BLaER1 treated with 17β-estradiol and CSF1 and Interleukin-3, amounts not matched to agents 10 nM and 100 nM (cell line): ENCODE measurements at regions not wholly inside any gene's neighbourhood (a gene's known extent, or its start where the extent isn't known, plus 50 kb on each side); places are given as distances from the start of the nearest gene placed in this dataset.

Experiments
- H3K27ac ChIP-seq, 11 experiments: shearing (Covaris generic); formaldehyde crosslinking; 2 replicates each; pipeline ENCODE4 v1.8.1; 2022
- H3K27me3 ChIP-seq, 11 experiments: shearing (Covaris generic); formaldehyde crosslinking; 2 replicates each; pipeline ENCODE4 v1.8.1; 2022
- H3K36me3 ChIP-seq, 11 experiments: shearing (Covaris generic); formaldehyde crosslinking; 2 replicates each; pipeline ENCODE4 v1.8.1; 2022
- H3K4me1 ChIP-seq, 10 experiments: shearing (Covaris generic); formaldehyde crosslinking; 2 replicates each; pipeline ENCODE4 v1.8.1; 2022
- H3K4me2 ChIP-seq, 11 experiments: shearing (Covaris generic); formaldehyde crosslinking; 2 replicates each; pipeline ENCODE4 v1.8.1; 2022
- H3K4me3 ChIP-seq, 10 experiments: shearing (Covaris generic); formaldehyde crosslinking; 2 replicates each; pipeline ENCODE4 v1.8.1; 2022
- H3K9ac ChIP-seq, 11 experiments: shearing (Covaris generic); formaldehyde crosslinking; 2 replicates each; pipeline ENCODE4 v1.8.1; 2022
- H3K9me3 ChIP-seq, 11 experiments: shearing (Covaris generic); formaldehyde crosslinking; replicated peaks in 1 of 11; 2 replicates each; pipeline ENCODE4 v1.8.1; 2022
- H4K20me1 ChIP-seq, 11 experiments: shearing (Covaris generic); formaldehyde crosslinking; 2 replicates each; pipeline ENCODE4 v1.8.1; 2022
- Cebpa-rat ChIP-seq, 11 experiments: shearing (Covaris generic); IDR thresholded peaks; 2 replicates each; pipeline ENCODE4 v1.8.1; 2022

- Histone ChIP-seq H3K4me2 (no peak overlapping the region), H3K4me1 (0 out of 20 replicates have a peak, but pooled peaks cover 0 to 4% (median 0%) of the 10 kb centered on the region in 10 experiments), H3K27me3 (no peaks in the 10 kb centered on the region), H3K9me3 (no peaks in the 10 kb centered on the region), H3K4me3 (no peak overlapping the region), H3K36me3 (no peaks in the 10 kb centered on the region), H3K27ac (no peak overlapping the region), H4K20me1 (no peaks in the 10 kb centered on the region), H3K9ac (no peak overlapping the region)
- TF ChIP-seq Cebpa-rat (IDR thresholded peaks at IDR 0.05) = no peak
Observed at GRCh38 chr18:25561918-25562317, 210.0 kb upstream of the ZNF521 start.

- no peaks in the 10 kb centered on the region for H3K36me3 ChIP-seq
- H3K9ac ChIP-seq = no peak overlapping the region
- no peak for TF ChIP-seq Cebpa-rat (IDR thresholded peaks at IDR 0.05)
- H3K27me3 ChIP-seq = no peaks in the 10 kb centered on the region
- no peak overlapping the region for H3K4me2 ChIP-seq
- no peaks in the 10 kb centered on the region for H4K20me1 ChIP-seq
- no peak overlapping the region for H3K4me3 ChIP-seq
- H3K27ac ChIP-seq = no peak overlapping the region
- H3K4me1 ChIP-seq = peaks cover 0 to 10% (median 0%) of the 10 kb centered on the region in 10 experiments; a peak in 4 of 20 replicates
- H3K9me3 ChIP-seq = no peaks in the 10 kb centered on the region
Observed at GRCh38 chr18:25560369-25560768, 208.4 kb upstream of the ZNF521 start.

- Histone ChIP-seq H3K36me3 (no peaks in the 10 kb centered on the region), H3K27me3 (no peaks in the 10 kb centered on the region), H3K4me2 (no peak overlapping the region; a peak in 1 of 22 replicates), H3K4me1 (peaks cover 0 to 14% (median 0%) of the 10 kb centered on the region in 10 experiments; a peak in 4 of 20 replicates), H4K20me1 (no peaks in the 10 kb centered on the region), H3K4me3 (no peak overlapping the region), H3K9ac (no peak overlapping the region), H3K9me3 (no peaks in the 10 kb centered on the region), H3K27ac (no peak overlapping the region)
- no peak for TF ChIP-seq Cebpa-rat (IDR thresholded peaks at IDR 0.05)
Observed at GRCh38 chr18:25557011-25557410, 205.0 kb upstream of the ZNF521 start.

GRCh38 chr18:25553631-25554263 lies 201.8 kb upstream of the ZNF521 start:
- Histone ChIP-seq H4K20me1 (no peaks in the 10 kb centered on the region), H3K4me2 (no peak overlapping the region), H3K27me3 (no peaks in the 10 kb centered on the region), H3K9me3 (peaks cover 0 to 2% (median 0%) of the 10 kb centered on the region in 11 experiments; a peak in 2 of 22 replicates), H3K4me3 (no peak overlapping the region), H3K27ac (no peak overlapping the region), H3K9ac (no peak overlapping the region), H3K36me3 (no peaks in the 10 kb centered on the region), H3K4me1 (peaks cover 0 to 14% (median 0%) of the 10 kb centered on the region in 10 experiments; a peak in 4 of 20 replicates)
- no peak for TF ChIP-seq Cebpa-rat (IDR thresholded peaks at IDR 0.05)

GRCh38 chr18:25544546-25545287 lies 192.8 kb upstream of the ZNF521 start:
- H3K4me3 ChIP-seq = no peak overlapping the region
- H3K27ac ChIP-seq = peak overlapping the region in 6 of 11 experiments; percentile 34 to 72 (median 63); a peak in 10 of 22 replicates
- 0 out of 22 replicates have a peak, but pooled peaks of 3 of the 11 experiments have one; percentile 10 to 20 (median 19) for TF ChIP-seq Cebpa-rat (IDR thresholded peaks at IDR 0.05)
- peaks cover 0 to 23% (median 9%) of the 10 kb centered on the region in 11 experiments; a peak in 12 of 22 replicates for H3K9me3 ChIP-seq
- H3K36me3 ChIP-seq = no peaks in the 10 kb centered on the region
- peak overlapping the region in 8 of 11 experiments; percentile 16 to 75 (median 54); a peak in 14 of 22 replicates for H3K4me2 ChIP-seq
- peak overlapping the region in 3 of 11 experiments; percentile 24 to 32 (median 26); a peak in 2 of 22 replicates for H3K9ac ChIP-seq
- no peaks in the 10 kb centered on the region for H4K20me1 ChIP-seq
- no peaks in the 10 kb centered on the region for H3K27me3 ChIP-seq
- peaks cover 0 to 24% (median 10%) of the 10 kb centered on the region in 10 experiments; a peak in 13 of 20 replicates for H3K4me1 ChIP-seq

- H3K27me3 ChIP-seq = no peaks in the 10 kb centered on the region
- no peak overlapping the region for H3K4me2 ChIP-seq
Observed at GRCh38 chr18:25538175-25538922, 186.4 kb upstream of the ZNF521 start.

GRCh38 chr18:25535495-25535894 lies 183.5 kb upstream of the ZNF521 start:
- Histone ChIP-seq H3K4me2 (peak overlapping the region in 8 of 11 experiments; percentile 6 to 65 (median 44); a peak in 14 of 22 replicates), H3K9me3 (peaks cover 10 to 18% (median 13%) of the 10 kb centered on the region in 11 experiments), H3K36me3 (no peaks in the 10 kb centered on the region), H3K27ac (no peak overlapping the region), H3K27me3 (no peaks in the 10 kb centered on the region), H4K20me1 (no peaks in the 10 kb centered on the region), H3K9ac (no peak overlapping the region), H3K4me3 (no peak overlapping the region), H3K4me1 (peaks cover 0 to 57% (median 35%) of the 10 kb centered on the region in 10 experiments; a peak in 15 of 20 replicates)
- no peak for TF ChIP-seq Cebpa-rat (IDR thresholded peaks at IDR 0.05)

More at GRCh38 chr18:25538175-25538922, 186.4 kb upstream of the ZNF521 start:
- Histone ChIP-seq H3K27ac (no peak overlapping the region), H3K4me3 (no peak overlapping the region), H4K20me1 (no peaks in the 10 kb centered on the region), H3K36me3 (no peaks in the 10 kb centered on the region), H3K9me3 (peaks cover 1 to 9% (median 5%) of the 10 kb centered on the region in 11 experiments; a peak in 20 of 22 replicates), H3K9ac (no peak overlapping the region), H3K4me1 (peaks cover 0 to 29% (median 14%) of the 10 kb centered on the region in 10 experiments; a peak in 16 of 20 replicates)
- TF ChIP-seq Cebpa-rat (IDR thresholded peaks at IDR 0.05) = no peak

GRCh38 chr18:25534401-25534800 lies 182.4 kb upstream of the ZNF521 start:
- Histone ChIP-seq H3K4me3 (no peak overlapping the region), H3K27me3 (no peaks in the 10 kb centered on the region), H4K20me1 (no peaks in the 10 kb centered on the region), H3K36me3 (no peaks in the 10 kb centered on the region), H3K27ac (peak overlapping the region in 1 of 11 experiments; percentile 75; a peak in 1 of 22 replicates), H3K9ac (no peak overlapping the region), H3K4me2 (no peak overlapping the region; a peak in 1 of 22 replicates), H3K9me3 (peaks cover 10 to 18% (median 13%) of the 10 kb centered on the region in 11 experiments), H3K4me1 (peaks cover 0 to 68% (median 40%) of the 10 kb centered on the region in 10 experiments; a peak in 15 of 20 replicates)
- TF ChIP-seq Cebpa-rat (IDR thresholded peaks at IDR 0.05) = no peak
